HG02840 (cell line): ENCODE measurements at regions not wholly inside any gene's neighbourhood (a gene's known extent, or its start where the extent isn't known, plus 50 kb on each side); places are given as distances from the start of the nearest gene placed in this dataset.

Experiments used
- ATAC-seq: cut with Tn5 transposase; IDR thresholded peaks from one replicate; pipeline ENCODE4 v1.9.1; 2021; ENCODE audit warnings: mild to moderate bottlenecking, moderate library complexity, moderate number of reproducible peaks; ENCODE audit not compliant: unreplicated experiment, low FRiP score

- ATAC-seq: no peak
Observed at GRCh38 chr4:165666836-165667235, 206.2 kb upstream of the TLL1 start.

- no peak for ATAC-seq
Observed at GRCh38 chr4:165667969-165668368, 205.1 kb upstream of the TLL1 start.

GRCh38 chr4:165668694-165669093 lies 204.3 kb upstream of the TLL1 start:
- no peak for ATAC-seq

GRCh38 chr4:165677081-165677480 lies 196.0 kb upstream of the TLL1 start:
- ATAC-seq: no peak

- no peak for ATAC-seq
Observed at GRCh38 chr4:165678236-165678935, 194.7 kb upstream of the TLL1 start.

- no peak for ATAC-seq
Observed at GRCh38 chr4:165678936-165679325, 194.1 kb upstream of the TLL1 start.

- ATAC-seq: no peak
Observed at GRCh38 chr4:165680821-165681220, 192.2 kb upstream of the TLL1 start.

- no peak for ATAC-seq
Observed at GRCh38 chr4:165682611-165683010, 190.4 kb upstream of the TLL1 start.

- no peak for ATAC-seq
Observed at GRCh38 chr4:165684177-165684805, 188.7 kb upstream of the TLL1 start.

GRCh38 chr4:165686756-165687155 lies 186.3 kb upstream of the TLL1 start:
- no peak for ATAC-seq

- ATAC-seq: no peak
Observed at GRCh38 chr4:165689159-165689558, 183.9 kb upstream of the TLL1 start.

- ATAC-seq: no peak
Observed at GRCh38 chr4:165692082-165692481, 181.0 kb upstream of the TLL1 start.

GRCh38 chr4:165698272-165698671 lies 174.8 kb upstream of the TLL1 start:
- ATAC-seq: no peak

GRCh38 chr4:165699055-165699454 lies 174.0 kb upstream of the TLL1 start:
- no peak for ATAC-seq

GRCh38 chr4:165700855-165701254 lies 172.2 kb upstream of the TLL1 start:
- no peak for ATAC-seq

GRCh38 chr4:165707128-165707527 lies 165.9 kb upstream of the TLL1 start:
- no peak for ATAC-seq

GRCh38 chr4:165709516-165709915 lies 163.5 kb upstream of the TLL1 start:
- no peak for ATAC-seq

- ATAC-seq: no peak
Observed at GRCh38 chr4:165709973-165710526, 163.0 kb upstream of the TLL1 start.

- no peak for ATAC-seq
Observed at GRCh38 chr4:165711436-165711835, 161.6 kb upstream of the TLL1 start.

GRCh38 chr4:165711912-165712311 lies 161.1 kb upstream of the TLL1 start:
- ATAC-seq: no peak

GRCh38 chr4:165714650-165715049 lies 158.4 kb upstream of the TLL1 start:
- ATAC-seq: no peak

GRCh38 chr4:165715211-165715610 lies 157.8 kb upstream of the TLL1 start:
- no peak for ATAC-seq
